ENCODE measurements at regions not wholly inside any gene's neighbourhood (a gene's known extent, or its start where the extent isn't known, plus 50 kb on each side); places are given as distances from the start of the nearest gene placed in this dataset.

DNA sequence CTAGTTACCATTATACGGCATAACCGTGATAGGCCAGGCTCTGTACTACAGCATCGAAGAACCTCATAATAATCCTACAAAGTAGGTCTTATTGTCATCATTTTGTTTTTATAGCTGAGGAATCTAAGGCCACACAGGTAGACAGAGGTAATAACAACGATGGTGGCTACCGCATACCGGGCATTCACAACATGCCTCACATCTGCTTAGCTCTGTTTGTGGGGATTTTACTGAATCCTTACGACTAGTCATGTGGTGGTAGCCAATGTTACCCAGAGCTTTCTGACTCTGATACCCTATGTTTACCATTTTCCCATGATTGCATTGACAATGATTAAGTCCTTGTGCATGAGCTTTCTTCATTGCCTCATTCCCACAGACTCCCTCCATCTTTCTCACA is 269.4 kb downstream of the TCF7L2 start:
- DNase-seq: no peak

DNA sequence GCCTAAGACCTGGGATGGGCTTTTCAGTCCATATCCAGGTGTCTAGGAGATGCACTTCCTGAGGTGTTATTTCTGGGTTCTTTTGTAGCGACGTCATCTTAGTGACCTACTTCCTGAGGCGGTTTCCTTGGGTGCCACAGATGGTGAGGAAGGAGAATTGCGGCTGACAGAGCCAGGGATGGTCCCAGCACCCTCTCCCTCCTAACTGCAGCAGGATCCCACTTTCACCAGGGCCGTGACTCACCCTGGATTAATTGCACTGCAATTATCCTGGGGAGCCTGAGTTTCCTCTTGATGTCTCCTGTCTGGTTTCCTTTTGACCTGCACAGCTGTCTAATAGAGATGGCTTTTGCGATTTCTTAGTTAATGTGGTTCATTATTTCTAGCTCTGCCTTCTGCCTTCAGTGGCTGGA is 271.7 kb downstream of the TCF7L2 start:
- no peak for DNase-seq

DNA sequence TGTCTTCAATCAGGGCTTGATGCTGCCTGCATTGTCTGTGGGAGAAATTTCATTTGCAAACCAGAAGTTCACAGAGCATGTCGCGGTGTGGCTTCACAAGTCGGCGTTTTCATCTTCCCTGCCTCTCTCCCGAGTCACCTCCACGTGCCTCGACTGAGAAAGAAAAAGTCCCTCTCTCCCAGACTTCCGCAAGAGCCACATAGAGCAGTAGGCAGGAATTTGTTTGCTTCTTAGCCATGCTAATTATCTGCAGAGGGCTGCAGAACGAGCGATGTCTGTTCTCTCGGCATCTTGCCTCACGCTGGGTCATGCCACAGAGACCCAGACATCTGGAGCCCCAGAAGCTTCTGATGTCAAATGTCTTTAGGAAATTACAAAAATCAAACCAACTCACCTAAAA is 272.2 kb downstream of the TCF7L2 start:
- DNase-seq: no peak

DNA sequence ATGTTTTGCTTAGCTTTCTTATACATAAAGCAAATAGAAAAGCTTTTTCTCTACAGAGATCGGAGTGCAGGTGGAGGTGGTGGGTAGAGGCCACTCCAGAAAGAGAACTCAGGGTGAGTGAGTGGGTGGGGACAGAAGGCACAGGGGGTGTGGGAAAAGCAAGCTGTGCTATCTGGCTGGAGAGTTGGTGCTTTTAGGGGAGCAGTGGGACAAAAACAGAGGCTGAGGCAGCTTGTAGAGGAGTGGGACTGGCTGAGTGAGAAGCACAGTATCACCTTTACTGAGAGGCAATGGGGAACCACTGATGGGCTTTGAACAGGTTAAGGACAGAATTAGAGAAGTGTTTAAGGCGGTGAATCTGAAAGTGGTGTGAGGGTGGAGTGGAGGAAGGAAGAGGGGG is 275.3 kb downstream of the TCF7L2 start:
- no peak for DNase-seq

DNA sequence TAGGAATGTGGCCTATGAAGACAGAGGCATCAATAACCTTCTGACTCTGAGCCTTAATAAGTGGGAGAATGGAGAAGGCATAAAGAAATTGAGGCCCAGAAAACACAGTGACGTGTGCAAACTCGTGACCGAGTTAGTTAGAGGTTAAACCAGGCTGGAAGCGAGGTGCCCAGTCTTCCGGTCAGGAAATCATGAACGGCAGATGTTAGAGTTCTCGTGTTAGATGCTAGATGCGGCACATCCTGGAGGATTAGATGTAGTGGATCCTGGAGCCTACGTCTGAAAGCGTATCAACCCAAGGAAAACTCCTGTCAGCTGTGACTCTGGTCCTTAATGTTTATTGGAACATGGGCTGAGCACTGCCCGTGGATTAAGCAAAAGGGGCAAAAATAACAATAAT is 275.9 kb downstream of the TCF7L2 start:
- DNase-seq: no peak

DNA sequence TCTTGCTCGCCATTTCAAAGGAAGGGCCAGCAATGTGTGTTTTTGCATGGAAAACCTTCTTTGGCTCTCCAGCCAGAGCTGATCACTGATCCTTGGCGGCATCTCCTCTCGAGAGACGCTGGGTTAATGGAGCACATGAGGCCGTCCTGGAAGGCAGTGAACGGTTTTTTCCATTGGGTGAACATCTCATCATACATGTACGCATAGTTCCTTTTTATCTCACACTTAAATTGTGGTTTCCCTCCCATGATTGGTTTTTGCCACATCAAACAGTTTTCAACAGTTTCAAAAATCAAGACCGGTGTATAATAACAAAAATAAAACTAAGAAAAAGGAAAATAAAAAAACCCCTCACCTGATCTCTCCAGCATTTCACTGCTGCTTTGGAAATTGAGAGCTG is 276.4 kb downstream of the TCF7L2 start:
- peak; percentile 59 for DNase-seq

DNA sequence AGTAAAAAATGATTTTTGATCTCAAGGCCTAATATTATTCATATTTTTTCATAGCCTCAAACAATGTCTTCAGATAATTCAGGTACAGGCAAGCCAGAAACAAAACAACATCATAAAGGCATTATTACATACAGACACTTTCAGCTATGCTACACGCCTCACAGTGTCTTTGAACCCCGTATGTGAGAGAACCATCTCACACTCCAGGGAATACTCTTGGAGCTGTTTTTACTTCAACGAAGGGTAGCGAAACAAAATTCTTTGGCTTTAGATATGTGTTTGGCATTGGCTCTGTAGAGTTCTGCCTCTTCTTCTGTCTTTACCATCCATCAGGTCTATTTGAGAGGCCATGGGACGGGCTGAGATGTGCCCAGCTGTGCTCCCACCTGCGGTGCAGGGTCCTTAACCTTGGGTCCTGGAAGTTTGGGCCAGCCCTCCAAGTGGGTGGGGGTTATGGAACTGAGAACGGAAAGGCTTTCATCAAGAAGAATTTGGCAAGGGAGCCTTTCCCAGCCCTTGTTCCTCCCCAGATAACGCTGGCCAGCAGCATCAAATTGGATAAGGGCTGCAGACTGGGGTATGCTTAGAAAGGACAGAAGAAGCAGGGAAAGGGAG is 276.9 kb downstream of the TCF7L2 start:
- DNase-seq: no peak

DNA sequence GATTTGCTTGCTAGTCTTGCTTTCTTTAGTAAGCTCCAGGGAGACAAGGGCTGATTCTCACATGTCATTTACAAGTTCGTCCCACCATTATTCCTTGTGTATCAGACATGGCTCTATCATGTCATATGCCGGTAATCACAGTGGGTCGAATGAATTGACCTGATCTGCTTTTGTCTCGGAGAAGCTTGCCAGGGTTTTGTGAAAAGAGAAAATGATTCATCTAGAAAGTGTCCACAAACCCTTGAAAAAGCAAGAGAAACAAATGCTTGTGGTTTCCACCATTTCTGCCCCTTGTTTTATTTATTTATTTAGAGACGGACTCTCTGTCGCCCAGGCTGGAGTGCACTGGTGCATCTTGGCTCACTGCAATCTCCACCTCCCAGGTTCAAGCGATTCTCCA is 278.5 kb downstream of the TCF7L2 start:
- DNase-seq: no peak

DNA sequence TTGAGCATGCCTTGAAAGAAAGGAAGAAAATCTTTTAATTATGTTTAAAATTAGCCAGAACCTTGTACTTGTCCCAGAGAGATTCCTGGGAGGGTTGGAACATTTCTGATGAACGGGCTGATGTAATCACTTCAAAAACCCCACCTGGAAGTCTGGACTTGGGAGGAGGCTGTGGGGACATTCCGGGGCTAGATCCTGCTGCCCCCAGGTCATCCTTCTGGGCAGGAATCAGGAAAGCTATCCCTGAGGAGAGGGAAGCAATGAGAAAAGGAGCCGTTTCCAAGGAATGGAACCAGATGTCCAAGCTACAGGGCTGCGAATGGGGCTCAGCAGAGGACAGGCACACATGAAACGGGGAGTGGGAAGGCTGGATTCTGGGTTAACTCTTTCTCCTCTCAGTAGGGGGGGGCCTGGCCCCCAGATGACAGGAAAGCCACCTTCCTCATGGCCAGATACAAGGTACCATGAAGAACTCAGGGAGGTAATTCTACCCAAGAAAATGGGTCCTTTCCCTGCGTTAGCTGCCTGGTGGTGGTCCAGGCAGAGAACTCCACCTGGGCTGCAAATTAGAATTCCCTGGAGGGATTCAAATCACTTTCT is 280.1 kb downstream of the TCF7L2 start:
- DNase-seq: peak; percentile 83

DNA sequence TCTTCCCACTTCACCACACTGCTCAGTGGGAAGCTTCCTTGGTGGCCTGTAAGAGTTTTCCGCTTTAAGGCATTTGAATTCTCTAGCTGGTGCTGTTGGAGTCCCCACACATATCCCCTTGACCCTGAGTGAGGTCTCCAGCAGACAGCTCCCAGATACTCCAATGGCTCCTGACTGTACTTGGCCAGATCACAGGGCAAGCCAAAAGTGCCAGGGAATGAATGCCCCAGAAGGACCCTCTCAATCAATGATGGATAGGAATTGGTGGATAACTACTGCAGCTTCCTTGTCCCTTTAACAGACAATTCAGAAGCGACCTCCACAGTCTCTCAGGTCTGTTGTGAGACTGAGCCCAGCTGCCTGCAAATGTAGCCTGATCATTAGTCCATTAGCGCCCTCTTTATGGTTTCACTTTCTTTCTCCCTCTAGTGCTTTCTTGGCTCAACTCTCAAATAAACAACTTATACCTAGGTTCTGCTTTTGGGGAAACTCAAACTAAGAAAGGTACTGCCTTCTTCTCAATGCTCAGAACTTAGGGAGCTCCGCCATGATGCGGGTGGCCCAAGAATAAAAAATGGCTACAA is 283.0 kb downstream of the TCF7L2 start:
- DNase-seq: no peak

DNA sequence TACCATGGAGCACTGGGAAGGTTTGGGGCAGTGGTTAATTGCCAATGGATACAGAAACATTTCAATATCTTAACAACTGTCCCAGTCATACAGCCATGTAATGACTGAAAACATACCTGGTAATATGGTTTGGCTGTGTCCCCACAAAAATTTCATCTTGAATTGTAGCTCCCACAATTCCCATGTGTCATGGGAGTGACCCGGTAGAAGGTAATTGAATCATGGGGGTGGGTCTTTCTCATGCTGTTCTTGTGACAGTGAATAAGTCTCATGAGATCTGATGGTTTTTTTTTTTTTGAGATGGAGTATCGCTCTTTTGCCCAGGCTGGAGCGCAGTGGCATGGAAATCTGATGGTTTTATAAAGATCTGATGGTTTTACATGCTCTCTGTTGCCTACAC is 284.4 kb downstream of the TCF7L2 start:
- DNase-seq: no peak

DNA sequence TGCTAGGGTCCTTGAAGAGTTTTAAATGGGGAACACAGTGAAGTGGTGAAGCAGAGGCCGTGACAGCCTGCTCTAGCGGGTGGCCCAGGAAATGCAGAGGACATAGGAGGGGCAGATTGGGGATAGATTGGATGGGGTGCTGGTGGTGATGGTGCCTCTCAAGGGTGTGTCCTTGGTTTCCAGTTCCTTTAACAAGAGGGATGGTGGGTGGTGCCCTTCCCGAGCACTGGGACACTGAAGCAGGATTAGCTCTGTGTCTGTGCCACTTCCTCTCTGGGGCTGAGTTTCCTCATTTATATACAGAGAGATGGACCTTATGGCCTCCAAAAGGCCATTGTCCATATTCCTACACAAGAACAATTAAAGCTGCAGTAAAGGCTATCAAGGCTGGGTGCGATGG is 285.5 kb downstream of the TCF7L2 start:
- DNase-seq: no peak

DNA sequence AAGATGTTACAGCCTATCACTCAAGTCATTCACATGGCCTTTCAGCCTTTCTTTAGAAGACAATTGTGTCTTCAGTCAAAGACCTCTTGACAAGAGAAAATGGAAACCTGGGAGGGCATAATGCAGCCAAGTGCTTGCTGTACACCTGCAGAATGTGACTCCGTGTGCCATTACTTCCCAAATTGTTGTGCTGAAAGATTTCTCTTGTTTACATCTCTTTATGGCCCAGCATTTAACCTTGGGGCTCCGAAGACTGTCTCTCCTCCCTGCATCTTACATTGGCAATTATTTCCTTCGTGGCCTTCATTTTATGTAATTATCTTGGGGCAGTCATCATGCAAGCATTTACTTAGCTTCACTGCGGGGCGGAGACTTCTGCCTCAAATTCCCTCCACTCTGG is 287.0 kb downstream of the TCF7L2 start:
- DNase-seq: no peak

DNA sequence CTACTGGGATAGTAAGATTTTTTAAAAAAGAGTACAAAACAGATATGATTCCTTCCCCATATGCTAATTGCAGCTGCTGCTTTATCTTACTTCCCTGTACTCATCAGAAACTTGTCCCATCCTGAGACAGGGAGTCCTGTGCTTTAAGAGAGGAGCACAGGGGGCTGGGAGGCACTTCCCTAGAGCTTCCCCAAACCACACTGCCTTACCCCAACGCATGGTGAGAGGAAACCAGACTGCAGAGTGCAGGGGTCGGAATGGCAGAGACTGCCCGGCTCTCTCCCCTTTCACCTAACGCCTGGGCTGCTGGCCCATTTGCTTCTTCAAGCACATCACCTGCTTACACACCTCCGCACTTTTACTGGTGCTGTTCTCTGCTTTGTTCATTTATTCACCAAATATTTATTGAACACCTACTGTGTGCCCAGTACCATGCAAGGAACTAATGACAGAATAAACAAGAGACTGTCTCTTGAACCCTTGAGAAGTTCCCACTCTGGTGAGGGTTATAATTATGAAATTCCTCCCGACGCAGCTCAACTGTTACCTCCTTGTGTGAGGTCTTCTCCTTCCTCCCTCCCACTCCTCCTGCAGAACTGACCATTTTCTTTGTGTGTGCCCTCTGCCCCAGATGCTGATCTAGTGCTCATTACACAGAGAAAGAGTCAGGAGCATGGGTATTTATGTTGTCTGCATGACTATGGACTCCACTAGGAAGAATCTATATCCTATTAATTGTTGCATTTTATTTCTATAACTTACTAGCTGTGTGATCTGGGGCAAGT is 289.7 kb downstream of the TCF7L2 start:
- no peak for DNase-seq

DNA sequence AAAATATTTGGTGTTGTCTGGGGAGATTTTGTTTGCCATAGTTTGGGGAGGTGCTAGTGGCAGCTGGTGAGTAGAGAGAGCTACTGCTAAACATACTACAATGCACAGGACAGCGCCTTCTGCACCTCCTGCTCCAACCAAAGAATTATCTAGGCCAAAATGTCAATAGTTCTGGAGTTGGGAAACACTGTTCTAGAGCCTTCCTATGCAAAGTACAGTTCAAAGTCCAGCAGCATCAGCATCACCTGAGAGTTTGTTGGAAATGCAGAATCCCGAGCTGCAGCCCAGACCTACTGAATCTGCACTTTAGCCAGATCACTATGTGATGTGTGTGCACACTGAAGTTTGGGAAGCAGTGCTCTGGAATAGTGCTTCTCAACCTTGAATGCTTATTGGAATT is 290.7 kb downstream of the TCF7L2 start:
- DNase-seq: no peak

DNA sequence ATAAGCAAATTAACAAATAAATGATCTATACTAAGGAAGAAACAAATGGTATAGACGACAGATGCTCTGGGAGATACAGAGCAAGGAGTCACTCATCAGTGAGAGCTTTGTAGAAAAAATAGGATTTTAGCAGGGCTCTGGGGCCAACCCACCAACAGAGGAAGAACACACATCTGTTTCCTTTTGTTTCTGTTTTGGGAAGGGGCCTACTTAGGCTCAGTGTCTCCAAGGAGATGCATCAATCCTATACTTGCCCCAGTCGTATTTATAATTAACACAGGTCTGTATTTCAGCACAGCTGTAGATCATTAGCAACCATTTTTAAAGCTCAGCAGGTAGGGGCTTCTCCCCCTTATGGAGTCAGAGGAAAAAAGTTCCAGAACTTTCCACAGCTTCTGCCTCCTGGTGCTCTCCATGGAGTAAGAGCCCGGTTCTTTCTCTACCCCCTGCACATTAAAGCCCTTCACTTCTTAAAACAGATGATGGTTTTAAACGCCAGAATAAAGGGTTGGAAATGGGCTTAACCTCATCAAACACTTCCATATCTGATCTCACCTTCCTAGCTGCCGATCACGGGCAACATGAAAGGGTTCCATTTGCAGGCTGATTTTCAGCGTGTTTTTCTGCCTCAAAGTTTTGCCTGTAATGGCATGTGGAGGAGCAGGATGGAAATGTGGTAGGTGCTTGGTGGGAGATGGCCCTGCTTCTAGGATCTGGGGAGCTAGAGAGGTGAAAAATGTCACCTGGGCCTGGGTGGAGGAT is 291.7 kb downstream of the TCF7L2 start:
- DNase-seq: no peak

DNA sequence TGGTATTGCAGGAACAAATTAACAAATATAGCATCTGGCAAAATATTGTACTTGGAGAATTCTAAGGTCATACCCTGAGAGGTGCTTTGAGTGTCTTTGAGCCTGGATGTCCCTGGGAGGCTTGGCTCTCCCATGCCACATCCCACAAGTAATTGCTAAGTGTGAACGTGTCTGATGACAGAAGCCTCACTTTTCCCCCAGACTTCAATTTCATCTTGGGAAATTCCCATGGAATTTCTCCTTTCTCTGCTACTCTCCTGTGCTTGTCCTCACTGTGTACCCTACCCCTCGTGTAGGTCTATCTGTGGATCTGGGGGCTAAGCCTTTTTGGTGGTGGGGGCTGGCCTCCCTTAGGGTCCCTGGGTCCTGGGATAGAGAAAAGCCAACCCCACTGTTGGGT is 293.3 kb downstream of the TCF7L2 start:
- DNase-seq: no peak

DNA sequence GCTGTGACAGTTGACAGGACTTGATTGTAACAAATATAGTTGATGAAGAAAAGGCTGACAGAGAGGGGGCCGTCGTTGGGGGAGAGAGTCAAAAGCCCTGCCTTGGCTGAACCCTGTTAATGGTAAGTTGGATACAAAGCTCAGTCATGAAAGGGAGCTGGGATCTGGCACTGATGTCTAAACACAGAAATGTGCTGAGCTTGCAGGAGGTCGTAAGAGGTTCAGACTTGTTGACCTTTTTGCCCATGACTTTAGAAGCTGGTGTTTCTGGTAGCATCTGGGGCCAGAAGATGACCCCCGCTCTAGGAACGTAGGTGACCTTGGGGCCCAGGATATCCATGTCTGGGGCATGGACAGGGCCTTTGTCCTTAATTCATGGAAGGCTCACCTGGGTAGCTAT is 294.7 kb downstream of the TCF7L2 start:
- no peak for DNase-seq

DNA sequence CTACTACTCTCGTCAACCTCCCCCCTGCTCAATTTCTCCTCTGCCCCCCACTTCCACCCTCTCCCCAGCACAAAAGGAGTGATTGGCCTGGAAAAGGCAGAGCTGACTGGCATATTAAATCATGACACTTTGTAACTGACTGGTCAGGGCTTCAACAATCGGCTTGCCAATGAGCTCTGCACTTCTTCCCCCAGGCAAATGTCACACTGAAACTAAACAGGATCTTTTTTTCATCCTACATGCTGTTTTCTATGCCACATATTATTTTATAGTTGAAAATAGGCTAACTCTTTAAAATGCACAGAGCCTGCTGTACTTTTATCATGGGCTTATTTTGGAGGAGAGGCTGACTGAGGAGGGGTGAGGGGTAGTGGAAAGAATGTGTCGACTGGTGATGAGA is 295.2 kb downstream of the TCF7L2 start:
- no peak for DNase-seq

DNA sequence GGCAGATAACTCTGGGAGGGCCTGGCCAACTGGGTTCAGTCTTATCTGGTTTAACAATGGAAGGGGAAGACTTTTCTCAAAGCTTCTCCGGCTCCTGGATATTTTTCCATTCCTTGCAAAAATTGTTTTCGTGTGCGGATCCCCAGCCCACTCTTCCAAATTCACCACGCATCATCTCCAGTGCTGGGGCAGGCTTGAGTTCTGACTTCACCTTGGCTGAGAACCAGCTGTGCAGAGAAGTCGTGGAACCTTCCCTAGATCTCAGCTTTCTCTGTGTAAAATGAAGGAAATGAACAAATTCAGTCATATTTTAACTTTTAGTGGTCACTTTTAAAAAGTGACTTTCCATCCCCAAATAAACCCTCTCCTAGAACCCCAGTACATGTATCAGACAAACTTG is 297.0 kb downstream of the TCF7L2 start:
- no peak for DNase-seq

DNA sequence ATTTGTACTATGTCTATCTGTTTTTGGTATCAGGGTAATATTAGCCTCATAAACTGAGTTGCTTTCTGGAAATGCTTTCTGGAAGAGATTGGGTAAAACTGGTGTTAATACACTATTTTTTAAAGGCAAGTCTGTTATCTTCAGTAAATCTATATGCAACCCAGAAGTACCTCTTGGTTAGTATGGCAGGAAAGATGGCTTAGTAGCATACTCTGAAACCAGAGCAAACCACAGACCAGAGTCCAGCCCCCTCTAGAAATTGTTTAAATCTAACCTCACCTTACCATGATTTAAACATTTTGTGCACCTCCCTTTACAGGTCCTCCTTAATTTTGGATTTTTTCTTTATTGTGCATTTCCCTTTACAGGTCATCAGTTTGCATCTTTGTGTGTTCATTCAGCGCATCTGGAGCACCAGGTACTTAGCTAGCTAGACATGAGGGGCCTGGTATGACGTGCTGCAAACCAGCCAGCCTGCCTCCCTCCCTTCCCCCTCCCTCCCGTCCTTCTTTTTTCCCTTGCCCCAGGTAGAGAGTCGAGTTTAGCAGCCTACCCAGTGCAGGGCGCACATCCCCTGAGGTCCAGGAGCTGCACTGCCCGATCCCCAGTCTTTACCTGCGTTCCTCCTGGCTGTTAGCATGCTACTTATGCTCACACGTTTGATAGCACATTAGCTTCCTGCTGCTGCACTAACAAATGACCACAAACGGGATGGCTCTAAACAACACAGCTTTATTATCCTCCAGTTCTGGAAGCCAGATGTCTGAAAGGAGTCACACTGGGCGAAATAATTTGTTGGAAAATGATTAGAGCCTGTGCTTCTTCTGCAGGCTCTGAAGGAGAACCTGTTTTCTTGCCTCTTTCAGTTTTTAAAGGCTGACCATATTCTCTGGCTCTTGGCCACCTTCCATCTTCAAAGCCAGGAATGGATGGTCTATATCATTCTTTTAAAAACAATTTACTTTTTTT is 299.9 kb upstream of the HABP2 start:
- no peak for DNase-seq

DNA sequence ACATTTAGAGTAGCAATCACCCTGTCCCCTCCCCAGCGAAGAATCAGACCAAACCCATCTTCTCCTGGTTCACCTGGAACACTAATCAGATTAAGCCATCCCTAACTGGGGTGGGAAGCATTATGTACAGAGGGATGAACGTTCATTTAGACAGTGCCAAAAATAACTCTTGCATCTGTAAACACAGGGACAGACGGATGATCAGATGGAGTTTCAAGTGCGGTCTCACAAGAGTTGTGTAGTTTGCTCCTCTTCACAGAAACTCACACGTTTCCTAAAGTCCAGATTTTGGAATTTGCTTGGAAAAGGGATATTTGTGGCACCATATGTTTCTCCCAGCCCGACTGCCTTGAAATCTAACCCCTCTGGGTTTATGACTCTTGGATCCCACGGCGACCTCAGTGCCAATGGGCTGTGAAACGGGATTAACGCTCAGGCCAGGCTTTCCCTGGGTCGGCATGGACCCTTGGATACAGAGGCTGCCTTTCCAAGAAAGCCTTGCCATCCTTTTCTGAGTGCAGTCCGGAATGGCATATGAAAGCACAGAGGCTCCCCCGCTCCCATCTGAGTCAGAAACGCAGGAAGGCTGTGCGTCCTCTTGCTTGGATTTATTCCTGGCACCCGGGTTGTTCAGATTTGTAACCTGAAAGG is 293.2 kb upstream of the HABP2 start:
- peak; percentile 43 for DNase-seq

All from femur (tissue), 1 donor.